DOHH2 (cell line): ENCODE measurements at regions not wholly inside any gene's neighbourhood (a gene's known extent, or its start where the extent isn't known, plus 50 kb on each side); places are given as distances from the start of the nearest gene placed in this dataset.

ENCODE experiments used
- EZH2phosphoT487 ChIP-seq: fragments of 200-600 bp; sonication (generic); IDR thresholded peaks from 2 replicates; pipeline ENCODE4 v1.6.1; 2017; ENCODE audit warnings: borderline replicate concordance, mild to moderate bottlenecking, antibody characterized with exemption, low read length, moderate library complexity, mixed read lengths
- TF ChIP-seq, protein P1 (sequence below): fragments of 200-600 bp; sonication (generic); IDR thresholded peaks from one replicate; pipeline ENCODE4 v1.5.1; 2014; ENCODE audit warnings: antibody characterized with exemption, mild to moderate bottlenecking, low read depth, low read length; ENCODE audit not compliant: poor library complexity, severe bottlenecking

DNA sequence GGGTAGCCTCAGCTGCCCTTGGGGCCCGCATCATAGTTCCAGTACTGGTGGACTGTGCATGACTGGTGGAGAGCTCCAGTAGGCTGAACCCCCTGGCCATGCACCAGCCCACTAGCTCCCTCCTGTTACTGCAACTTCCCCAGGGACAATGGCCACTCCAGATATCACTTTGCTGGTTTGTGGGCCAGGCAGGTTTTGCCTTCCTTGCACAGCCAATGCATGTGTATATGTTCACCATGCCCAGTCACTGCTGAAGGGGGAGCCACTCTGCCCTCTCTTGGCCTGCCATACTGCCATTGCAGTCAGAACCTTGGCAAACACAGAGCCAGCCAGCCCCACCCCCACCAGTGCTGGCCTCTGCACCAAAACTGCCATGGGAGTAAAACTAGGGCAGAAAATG is 2095.3 kb upstream of the RAG2 start:
- TF ChIP-seq, protein P1, sequence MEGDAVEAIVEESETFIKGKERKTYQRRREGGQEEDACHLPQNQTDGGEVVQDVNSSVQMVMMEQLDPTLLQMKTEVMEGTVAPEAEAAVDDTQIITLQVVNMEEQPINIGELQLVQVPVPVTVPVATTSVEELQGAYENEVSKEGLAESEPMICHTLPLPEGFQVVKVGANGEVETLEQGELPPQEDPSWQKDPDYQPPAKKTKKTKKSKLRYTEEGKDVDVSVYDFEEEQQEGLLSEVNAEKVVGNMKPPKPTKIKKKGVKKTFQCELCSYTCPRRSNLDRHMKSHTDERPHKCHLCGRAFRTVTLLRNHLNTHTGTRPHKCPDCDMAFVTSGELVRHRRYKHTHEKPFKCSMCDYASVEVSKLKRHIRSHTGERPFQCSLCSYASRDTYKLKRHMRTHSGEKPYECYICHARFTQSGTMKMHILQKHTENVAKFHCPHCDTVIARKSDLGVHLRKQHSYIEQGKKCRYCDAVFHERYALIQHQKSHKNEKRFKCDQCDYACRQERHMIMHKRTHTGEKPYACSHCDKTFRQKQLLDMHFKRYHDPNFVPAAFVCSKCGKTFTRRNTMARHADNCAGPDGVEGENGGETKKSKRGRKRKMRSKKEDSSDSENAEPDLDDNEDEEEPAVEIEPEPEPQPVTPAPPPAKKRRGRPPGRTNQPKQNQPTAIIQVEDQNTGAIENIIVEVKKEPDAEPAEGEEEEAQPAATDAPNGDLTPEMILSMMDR = no peak
- TF ChIP-seq EZH2phosphoT487 = no peak
